Urinary bladder (tissue), 3 donors: ENCODE measurements at regions not wholly inside any gene's neighbourhood (a gene's known extent, or its start where the extent isn't known, plus 50 kb on each side); places are given as distances from the start of the nearest gene placed in this dataset.
"Not testable (repeated sequence)": the region's sequence is repeated elsewhere in the genome, so short reads cannot be mapped to it uniquely, and the experiment has no call there.

Experiments used
- DNase-seq: peaks from one replicate; pipeline ENCODE4 v3.0.0-alpha.2; 2015; ENCODE audit errors: extremely low spot score
- H3K27ac ChIP-seq: one replicate; pipeline ENCODE4 v1.5.1; 2013; ENCODE audit warnings: low read depth, mild to moderate bottlenecking, moderate library complexity
- H3K36me3 ChIP-seq: one replicate; pipeline ENCODE4 v1.6.1; 2013; ENCODE audit warnings: mild to moderate bottlenecking, moderate library complexity; ENCODE audit not compliant: insufficient read depth
- H3K4me1 ChIP-seq: one replicate; pipeline ENCODE4 v1.6.1; 2013; ENCODE audit warnings: mild to moderate bottlenecking, moderate library complexity; ENCODE audit not compliant: insufficient read depth
- H3K4me3 ChIP-seq: one replicate; pipeline ENCODE4 v1.5.1; 2013; ENCODE audit warnings: low read depth, low read length
- WGBS: extraction: QIAGEN DNeasy Blood & Tissue Kit; methylation state at CpG from one replicate; pipeline ENCODE4 v1.1.7; 2013; 5-methylcytosine and 5-hydroxymethylcytosine counted together
- donor health status: healthy with polysubstance abuse.
- donor health status: healthy.

DNA sequence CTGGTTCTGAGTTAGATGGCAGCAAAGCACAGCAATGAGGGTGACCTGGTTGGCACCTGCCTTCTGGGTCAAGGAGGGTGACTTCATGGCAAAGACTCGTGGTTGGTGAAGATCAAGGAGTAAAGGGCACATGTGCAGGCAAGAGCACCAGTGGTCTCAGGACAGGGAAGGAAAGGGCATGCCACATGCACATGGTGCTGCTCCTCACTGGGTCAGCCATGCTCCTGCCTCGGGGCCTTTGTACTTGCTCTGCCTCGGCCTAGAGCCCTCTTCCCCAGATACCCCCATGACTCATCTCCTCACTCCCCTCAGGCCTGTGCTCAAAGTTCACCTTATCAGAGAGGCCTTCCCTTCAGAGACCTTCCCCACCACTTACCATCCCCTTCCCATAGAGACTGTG is 106.7 kb upstream of the KDM7A start:
- 88% methylated on average over 3 of the region's 3 CpGs for WGBS
- DNase-seq: no peak
- Histone ChIP-seq H3K4me1 (no peaks in the 10 kb centered on the region), H3K27ac (no peak overlapping the region), H3K36me3 (no peaks in the 10 kb centered on the region), H3K4me3 (no peak overlapping the region)

DNA sequence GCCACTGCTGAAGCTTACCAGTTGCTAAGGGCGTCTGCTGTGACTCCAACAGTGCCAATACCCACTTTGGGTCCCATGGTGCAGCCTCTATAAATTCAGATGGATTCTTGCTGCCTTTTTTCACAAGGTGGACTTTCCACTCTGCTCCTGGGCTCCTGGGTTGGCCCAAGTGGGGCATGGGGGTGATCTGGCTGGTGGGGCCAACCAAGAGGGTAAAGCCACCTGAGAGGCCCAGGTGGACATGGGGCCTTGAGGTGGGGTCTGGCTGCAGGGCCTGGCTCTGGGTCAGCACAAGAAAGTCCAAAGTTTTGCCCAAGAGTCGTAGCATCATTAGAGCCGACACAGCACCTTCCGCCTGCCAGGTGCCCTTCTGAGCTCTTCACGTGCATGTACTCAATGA is 105.2 kb upstream of the KDM7A start:
- Histone ChIP-seq H3K27ac (no peak overlapping the region), H3K36me3 (no peaks in the 10 kb centered on the region), H3K4me1 (no peaks in the 10 kb centered on the region), H3K4me3 (no peak overlapping the region)
- WGBS: 84% methylated on average over 5 of the region's 5 CpGs
- DNase-seq: no peak

DNA sequence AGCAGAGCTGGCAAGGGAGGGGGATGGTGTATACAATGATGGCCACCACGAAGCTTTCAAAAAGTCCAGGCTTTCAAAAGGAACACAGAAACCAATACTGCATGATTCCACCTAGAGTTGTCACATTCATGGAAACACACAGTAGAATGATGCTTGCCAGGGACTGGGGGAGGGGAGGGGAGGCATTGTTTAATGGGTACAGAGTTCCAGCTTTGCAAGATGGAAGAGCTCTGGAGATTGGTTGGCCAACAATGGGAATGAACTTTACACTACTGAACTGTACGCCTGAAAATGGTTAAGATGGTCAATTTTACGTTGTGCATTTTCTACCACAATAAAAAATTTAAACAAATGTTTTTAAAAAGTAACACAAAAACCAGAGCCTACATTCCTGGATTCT is 104.5 kb upstream of the KDM7A start:
- no peaks in the 10 kb centered on the region for H3K4me1 ChIP-seq
- WGBS: 75% methylated on average over 3 of the region's 3 CpGs

DNA sequence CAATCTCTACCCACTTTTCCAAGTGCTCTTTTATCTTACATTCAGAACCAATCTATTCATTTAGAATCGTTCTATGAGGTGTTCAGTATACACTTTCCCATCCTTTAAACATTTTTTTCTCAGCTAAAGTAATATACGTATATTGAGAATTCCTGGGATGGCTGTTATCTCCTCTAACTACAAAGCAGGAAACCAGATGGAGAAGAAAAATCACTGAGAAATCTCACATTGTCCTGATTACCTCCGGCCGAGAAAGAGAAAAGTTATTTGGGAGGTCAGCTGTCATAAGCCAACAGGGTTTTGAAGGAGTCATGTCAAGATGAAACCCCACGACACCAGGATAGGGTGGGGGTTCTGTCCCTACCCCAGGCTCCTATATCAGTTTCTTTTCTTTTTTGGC is 99.2 kb upstream of the KDM7A start:
- H3K27ac ChIP-seq: no peak overlapping the region
- H3K4me3 ChIP-seq: no peak overlapping the region
- H3K36me3 ChIP-seq: no peaks in the 10 kb centered on the region
- no peaks in the 10 kb centered on the region for H3K4me1 ChIP-seq
- DNase-seq: no peak
- 42% methylated on average over 5 of the region's 5 CpGs for WGBS

More for the DNA sequence above, 104.5 kb upstream of the KDM7A start:
- H3K36me3 ChIP-seq: no peaks in the 10 kb centered on the region
- DNase-seq: no peak
- H3K27ac ChIP-seq: no peak overlapping the region
- no peak overlapping the region for H3K4me3 ChIP-seq

DNA sequence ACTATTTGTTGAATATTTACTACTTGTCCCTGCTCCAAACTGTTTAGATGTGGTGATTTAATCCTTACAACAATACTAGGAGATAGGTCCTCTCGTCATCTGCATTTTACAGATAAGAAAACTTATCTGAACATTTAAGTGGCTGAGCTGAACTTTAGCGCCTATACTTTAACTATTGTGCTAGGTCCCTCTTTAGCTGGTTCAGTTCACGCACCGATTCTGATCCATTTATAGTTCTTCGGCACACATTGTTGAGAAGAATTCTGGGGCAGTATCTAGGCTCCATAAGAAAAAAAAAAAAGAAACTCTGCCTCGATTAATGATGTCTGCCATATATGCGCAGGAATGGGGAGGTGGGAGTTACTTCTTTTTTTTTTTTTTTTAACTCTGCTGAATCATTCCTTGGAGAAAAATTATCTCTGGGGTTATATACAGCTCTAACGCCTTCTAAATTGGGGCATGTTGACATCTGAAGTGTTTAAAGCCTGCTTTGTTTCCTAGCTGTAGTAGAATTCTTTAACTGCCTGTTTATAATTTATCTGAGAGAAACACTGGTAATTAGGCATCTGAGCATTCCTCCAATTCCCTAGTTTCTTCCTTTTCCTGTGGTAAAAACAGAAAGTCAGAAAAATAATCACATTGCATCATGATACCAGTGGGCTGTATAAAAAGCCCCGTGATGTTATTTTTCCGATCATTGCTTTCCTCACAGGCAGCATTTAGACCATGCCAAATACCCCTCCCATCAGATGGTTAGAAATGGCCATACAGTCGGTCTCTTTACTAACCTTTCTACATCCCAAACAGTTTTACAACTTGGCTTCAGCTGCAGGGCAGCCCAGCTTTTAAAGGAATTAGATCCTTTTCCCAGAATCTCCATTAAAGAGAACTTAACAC is 98.5 kb upstream of the KDM7A start:
- Histone ChIP-seq H3K36me3 (no peaks in the 10 kb centered on the region), H3K27ac (no peak overlapping the region), H3K4me1 (no peaks in the 10 kb centered on the region), H3K4me3 (no peak overlapping the region)
- peak; percentile 28 for DNase-seq
- WGBS: 21% methylated on average over 11 of the region's 11 CpGs

DNA sequence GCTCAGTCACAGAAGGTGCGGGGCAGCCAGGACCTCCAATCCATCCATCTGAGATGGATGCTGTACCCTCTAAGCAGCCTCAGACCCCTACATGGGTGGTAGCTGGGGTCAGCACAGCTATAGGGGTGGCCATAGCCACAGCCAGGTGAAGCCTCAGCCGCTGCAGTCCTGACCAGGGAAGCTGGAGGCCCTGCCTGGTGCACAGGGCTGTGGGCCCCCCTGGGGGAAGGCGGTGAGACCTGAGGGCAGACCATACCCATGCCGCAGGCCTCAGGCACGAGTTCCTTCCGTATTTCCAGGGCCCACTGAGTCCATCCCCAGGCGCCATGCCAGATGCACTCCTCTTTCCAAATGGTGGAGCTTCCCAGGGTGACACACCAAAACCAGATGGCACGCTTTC is 96.6 kb upstream of the KDM7A start:
- 95% methylated on average over 8 of the region's 8 CpGs for WGBS
- H3K4me1 ChIP-seq: no peaks in the 10 kb centered on the region
- no peak overlapping the region for H3K4me3 ChIP-seq
- no peaks in the 10 kb centered on the region for H3K36me3 ChIP-seq
- no peak for DNase-seq
- H3K27ac ChIP-seq: no peak overlapping the region

DNA sequence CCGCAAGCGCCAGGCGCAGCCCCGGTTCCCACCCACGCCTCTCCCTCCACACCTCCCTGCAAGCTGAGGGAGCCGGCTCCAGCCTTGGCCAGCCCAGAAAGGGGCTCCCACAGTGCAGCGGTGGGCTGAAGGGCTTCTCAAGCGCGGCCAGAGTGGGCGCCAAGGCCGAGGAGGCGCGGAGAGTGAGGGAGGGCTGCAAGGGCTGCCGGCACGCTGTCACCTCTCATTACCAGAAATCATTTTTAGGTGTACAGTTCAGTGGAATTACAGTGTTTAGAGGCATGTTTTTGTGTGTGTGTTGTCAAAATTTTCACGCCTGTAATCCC is 94.8 kb upstream of the KDM7A start:
- H3K4me3 ChIP-seq, H3K36me3 ChIP-seq, H3K27ac ChIP-seq, DNase-seq, H3K4me1 ChIP-seq: not testable (repeated sequence)
- WGBS: 95% methylated on average over 16 of the region's 16 CpGs

DNA sequence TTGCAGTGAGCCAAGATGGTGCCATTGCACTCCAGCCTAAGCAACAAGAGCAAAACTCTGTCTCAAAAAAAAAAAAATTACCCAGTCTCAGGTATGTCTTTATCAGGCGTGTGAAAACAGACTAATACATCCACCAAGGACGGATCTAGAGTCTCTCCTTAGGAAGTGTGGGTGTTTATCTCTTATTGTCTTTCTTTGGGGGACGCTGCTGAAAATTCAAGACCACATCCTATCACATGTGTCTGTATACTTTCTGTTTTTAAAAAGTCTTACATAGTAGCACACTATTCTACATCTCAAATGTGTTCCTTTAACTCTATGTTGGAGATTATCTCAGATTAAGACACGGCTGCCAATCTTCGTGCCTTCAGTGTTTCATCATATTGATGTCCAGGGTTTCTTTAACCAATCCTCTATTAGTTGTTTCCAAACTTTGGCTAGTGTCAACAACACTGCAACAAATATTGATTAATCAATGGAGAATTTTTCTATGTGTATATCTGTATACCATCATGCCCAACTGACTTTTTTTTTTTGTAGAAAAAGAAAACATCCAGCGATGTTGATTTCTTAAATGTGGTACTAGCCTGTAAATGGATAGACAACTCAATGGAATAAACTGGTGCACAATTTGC is 92.3 kb upstream of the KDM7A start:
- no peak for DNase-seq
- Histone ChIP-seq H3K36me3 (no peaks in the 10 kb centered on the region), H3K4me1 (no peaks in the 10 kb centered on the region), H3K4me3 (no peak overlapping the region), H3K27ac (no peak overlapping the region)
- WGBS: 82% methylated on average over 6 of the region's 6 CpGs

DNA sequence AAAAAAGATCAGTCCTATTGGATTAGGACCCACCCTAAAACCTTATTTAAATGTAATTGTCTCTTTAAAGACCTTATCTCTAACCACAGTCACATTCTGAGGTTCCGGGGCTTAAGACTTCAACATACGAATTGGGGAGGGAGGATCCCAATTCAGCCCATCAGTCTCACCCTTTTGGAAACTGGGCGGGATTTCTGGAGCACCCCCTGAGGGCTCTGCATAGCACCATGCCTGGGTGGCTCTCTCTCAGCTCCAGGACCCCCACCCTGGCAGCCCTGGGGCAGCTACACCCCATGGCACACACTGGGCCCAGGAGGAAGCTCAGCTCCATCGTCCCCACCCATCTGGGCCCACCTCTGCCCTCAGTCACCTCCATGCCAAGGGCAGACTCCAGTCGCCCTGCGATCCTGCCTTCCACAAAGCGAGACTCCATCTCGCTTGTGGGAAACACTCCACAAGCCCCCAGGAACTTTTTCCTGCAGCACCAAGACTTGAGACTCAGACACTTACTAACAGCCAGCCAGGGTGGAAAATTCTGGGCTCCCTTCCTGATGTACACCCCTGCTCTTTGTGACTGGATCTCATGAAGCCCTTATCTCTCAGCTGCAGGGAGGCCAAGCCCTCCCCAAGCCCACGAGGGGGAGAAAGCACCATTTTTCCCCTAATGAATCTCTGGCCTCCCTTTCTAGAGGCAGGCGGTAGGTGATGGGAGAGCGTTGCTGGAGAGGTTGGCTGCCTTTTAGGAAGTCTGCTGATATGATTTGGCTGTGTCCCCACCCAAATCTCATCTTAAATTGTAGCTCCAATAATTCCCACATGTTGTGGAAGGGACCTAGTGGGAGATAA is 90.8 kb upstream of the KDM7A start:
- no peaks in the 10 kb centered on the region for H3K36me3 ChIP-seq
- no peak overlapping the region for H3K27ac ChIP-seq
- DNase-seq: no peak
- 85% methylated on average over 11 of the region's 11 CpGs for WGBS
- H3K4me1 ChIP-seq: no peaks in the 10 kb centered on the region
- no peak overlapping the region for H3K4me3 ChIP-seq

DNA sequence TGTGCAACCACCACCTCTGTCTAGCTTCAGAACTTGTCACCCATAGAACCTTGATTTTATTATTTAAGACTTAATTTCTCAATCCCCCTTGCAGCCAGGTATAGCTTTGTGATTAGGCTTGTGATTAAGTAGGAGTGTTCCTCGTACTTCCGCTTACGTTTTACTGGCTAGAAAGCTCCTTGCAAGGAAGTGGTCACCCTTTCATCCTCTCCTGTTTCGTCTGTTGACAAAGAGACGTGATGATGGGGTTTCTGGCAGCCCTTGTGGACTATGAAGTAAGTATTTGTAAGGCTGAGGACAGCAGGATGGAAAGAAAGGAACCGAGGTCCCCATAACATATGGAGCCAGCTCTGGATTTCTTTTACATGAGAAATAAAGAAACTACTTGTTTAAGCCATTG is 86.5 kb upstream of the KDM7A start:
- Histone ChIP-seq H3K4me3 (no peak overlapping the region), H3K27ac (no peak overlapping the region), H3K36me3 (no peaks in the 10 kb centered on the region), H3K4me1 (no peaks in the 10 kb centered on the region)
- DNase-seq: no peak
- 65% methylated on average over 6 of the region's 6 CpGs for WGBS

DNA sequence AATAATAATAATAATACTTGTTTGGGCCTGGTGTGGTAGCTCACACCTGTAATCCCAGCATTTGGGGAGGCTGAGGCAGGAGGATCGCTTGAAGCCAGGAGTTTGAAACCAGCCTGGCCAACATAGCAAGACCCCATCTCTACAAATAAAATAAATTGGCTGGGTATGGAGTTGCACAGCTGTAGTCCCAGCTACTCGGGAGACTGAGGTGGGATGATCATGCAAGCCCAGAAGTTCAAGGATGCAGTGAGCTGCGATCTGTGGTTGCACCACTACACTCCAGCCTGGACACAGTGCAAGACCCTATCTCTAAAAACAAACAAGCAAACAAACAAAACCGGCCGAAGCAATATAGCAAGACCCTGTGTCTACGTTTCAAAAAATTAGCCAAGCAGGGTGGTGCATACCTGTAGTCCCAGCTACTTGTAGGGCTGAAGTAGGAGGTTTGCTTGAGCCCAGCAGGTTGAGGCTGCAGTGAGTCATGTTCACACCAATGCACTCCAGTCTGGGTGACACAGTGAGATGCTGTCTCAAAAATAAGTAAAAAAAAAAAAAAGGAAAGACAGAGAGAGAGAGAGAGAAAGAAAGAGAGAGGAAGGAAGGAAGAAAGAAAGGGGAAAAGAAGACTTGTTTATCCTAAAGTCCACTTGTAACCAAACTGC is 85.6 kb upstream of the KDM7A start:
- Histone ChIP-seq H3K36me3 (no peaks in the 10 kb centered on the region), H3K27ac (no peak overlapping the region), H3K4me3 (no peak overlapping the region), H3K4me1 (no peaks in the 10 kb centered on the region)
- WGBS: 91% methylated on average over 6 of the region's 6 CpGs
- no peak for DNase-seq

DNA sequence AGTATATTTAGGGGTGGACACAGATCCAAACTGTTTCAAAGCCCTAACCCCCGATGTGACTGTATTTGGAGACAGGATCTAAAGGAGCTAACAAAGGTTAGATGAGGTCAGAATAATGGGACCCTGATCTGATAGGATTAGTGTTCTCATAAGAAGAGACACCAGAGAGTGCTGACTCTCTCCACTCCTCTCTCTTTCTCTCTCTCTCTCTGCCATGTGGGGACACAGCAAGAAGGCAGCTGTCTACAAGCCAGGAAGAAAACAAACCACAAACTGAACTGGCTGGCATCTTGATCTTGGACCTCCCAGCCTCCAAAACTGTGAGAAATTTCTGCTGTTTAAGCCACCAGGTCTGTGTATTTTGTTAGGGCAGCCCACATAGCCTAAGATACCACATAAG is 84.7 kb upstream of the KDM7A start:
- H3K36me3 ChIP-seq: no peaks in the 10 kb centered on the region
- no peak for DNase-seq
- no peaks in the 10 kb centered on the region for H3K4me1 ChIP-seq
- no peak overlapping the region for H3K27ac ChIP-seq
- 79% methylated on average over 1 of the region's 1 CpG for WGBS
- H3K4me3 ChIP-seq: no peak overlapping the region

DNA sequence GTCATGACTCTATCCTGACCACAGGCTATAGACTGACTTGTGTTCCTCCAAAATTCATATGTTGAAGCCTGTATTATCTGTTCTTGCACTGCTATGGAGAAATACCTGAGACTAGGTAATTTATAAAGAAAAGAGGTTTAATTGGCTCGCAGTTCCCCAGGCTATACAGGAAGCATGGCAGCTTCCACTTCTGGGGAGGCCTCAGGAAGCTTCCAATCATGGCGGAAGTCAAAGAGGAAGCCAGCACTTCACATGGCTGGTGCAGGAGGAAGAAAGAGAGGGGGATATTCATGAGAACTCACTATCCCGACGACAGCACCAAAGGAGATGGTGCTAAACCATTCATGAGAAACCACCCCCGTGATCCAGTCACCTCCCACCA is 84.3 kb upstream of the KDM7A start:
- Histone ChIP-seq H3K4me1 (no peaks in the 10 kb centered on the region), H3K4me3 (no peak overlapping the region), H3K27ac (no peak overlapping the region), H3K36me3 (no peaks in the 10 kb centered on the region)
- no peak for DNase-seq
- 83% methylated on average over 5 of the region's 5 CpGs for WGBS
